ENCODE measurements at regions not wholly inside any gene's neighbourhood (a gene's known extent, or its start where the extent isn't known, plus 50 kb on each side); places are given as distances from the start of the nearest gene placed in this dataset.
"Not testable (repeated sequence)": the region's sequence is repeated elsewhere in the genome, so short reads cannot be mapped to it uniquely, and the experiment has no call there.

DNA sequence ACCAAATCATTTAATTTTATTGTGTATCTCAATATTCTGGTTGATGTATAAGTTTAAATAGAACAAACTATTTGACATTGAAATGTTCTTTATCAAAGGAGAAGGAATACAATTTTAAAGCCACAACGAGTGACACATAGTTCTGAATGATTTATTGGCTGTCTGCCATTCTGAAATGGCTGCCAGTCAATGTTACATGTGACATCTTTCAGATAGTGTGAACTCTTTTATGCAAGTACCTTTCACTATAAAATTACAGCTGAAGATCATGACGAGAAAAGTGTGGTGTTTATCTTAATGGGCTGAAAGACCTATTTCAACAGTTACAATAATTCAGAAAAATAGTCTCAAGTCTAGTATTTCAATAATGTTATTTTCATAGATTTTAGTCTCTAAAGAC, 268.6 kb upstream of the ZNF322 start:
- TF ChIP-seq POLR2A, CTCF (IDR thresholded peaks at IDR 0.05): not testable (repeated sequence)

All from thyroid gland (tissue), 4 donors.